NCI-H748 (cell line): ENCODE measurements at regions not wholly inside any gene's neighbourhood (a gene's known extent, or its start where the extent isn't known, plus 50 kb on each side); places are given as distances from the start of the nearest gene placed in this dataset.

Source experiments
- DNase-seq: peaks from one replicate; lab custom pipeline; 2025; ENCODE audit not compliant: unreplicated experiment; lab: John Stamatoyannopoulos, UW

GRCh38 chr14:98028162-98028561 is 1231.0 kb downstream of the VRK1 start:
- DNase-seq, result no peak

DNA sequence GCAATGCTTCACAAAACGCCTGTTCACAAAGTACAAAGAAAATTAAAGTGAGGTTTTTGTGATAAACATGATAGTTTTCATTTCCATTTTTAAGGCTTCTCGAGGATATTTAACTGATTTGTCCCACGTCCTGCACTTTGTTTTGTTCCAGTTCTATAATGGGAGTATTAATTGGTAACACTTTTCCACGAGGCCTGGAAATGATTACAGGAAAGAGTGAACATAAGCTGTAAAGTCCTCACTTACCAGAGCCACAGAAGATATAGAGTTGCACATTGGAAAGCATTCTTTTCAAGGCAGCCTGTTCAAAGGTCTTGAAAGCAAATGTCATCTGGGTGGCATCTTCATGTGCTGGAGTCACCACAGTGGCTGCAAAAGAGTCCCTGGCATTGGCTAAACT is 1236.6 kb downstream of the BCL11B start:
- no peak for DNase-seq

GRCh38 chr14:98037831-98038230 is 1234.2 kb downstream of the BCL11B start:
- DNase-seq, result no peak

DNA sequence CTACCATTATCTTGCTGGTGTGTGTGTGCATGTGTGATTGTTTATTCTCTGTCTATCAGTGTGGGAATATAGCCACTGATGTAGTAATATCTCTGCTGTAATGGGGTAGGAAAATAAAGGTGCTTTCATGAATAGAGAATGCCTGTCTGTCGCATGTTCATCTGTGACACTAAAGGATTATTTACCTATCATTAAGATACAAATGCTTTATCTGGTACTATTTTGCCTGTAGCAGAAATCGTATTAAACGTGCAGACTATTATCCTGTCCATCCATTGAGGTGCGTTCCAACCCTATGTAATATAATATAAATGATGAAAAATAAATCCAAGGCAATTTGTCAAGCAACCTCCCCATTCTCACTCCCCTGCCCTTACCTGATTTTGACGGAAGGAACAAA is 1215.1 kb downstream of the BCL11B start:
- DNase-seq, result peak; percentile 17

DNA sequence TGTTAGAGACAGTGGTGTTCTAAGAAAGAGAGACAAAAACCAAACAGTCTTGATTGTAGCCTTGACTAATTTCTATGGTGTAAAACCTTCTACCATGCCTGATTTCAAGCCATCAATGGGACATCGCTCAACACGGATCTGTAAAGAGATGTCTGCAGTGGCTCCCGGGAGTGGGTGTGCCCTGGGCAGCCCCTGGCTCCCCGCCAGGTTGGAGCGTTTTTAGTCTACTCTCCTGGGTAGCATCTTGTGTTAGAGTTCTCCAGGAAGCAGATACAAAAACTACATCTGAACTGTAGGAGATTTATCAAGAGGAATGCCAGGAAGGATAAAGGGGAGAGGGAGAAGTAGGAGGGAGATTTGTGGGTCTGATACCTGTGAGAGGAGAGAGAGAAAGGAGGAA is 1212.9 kb downstream of the BCL11B start:
- peak; percentile 16 for DNase-seq

GRCh38 chr14:98062083-98062482 is 1209.9 kb downstream of the BCL11B start:
- DNase-seq, result no peak

DNA sequence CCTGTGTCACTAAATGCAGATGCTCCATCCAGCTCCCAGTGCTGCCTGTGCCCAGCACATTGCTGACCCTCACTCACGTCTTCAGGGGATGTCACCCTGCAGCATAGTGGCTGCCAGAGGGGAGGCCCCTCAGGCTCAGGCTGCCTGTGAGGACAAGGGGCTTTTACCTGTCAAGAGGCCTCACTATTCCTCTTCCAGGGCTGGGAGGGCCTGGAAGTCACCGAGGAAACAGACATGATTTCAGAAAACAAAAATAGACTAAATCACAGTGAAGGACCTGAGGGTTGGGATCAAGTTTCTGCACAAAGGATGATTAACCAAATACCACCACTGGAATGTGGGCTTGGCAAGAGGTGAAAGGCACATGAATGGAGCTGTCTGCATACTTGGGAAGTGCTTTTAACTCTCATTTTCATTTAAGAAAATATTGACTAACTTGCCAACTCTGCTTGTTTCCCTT is 1202.3 kb downstream of the BCL11B start:
- no peak for DNase-seq

DNA sequence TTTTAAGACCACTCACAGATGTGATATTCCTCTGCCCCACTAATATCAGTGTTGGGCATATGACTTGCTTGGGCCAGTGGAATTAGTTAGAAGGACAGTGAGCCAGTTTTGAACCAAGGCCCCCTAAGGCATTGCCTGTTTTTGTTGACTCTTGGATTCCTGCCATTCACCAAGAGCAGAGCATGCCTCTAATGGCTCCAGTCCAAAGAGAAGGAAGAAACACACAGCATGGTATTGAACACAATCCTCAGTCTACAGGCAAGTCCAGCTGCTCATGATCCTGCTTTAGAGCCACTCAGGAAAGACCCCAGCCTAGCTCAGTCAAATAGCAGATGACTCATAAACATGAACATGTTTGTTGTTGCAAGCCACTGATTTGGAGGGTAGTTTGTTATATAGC is 1201.5 kb downstream of the BCL11B start:
- peak; percentile 34 for DNase-seq

DNA sequence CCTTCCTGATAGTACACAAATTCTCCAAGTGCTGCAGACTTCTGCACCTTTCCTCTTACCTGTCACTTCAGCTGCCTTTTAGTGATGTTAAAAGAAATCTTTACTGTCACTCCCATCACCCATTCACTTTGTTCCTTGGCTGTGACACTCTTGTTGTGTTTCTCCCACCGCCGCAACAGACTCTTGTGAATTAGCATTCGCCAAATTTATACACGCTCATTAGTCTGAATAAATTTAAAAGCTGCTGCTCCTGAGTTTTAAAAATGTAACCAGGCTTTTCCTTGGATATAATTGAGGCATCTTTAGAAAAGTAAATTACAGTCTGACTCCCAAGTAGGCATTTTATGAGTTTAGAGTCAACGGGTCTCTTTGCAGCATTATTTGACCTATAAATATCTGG is 1197.9 kb downstream of the BCL11B start:
- no peak for DNase-seq

DNA sequence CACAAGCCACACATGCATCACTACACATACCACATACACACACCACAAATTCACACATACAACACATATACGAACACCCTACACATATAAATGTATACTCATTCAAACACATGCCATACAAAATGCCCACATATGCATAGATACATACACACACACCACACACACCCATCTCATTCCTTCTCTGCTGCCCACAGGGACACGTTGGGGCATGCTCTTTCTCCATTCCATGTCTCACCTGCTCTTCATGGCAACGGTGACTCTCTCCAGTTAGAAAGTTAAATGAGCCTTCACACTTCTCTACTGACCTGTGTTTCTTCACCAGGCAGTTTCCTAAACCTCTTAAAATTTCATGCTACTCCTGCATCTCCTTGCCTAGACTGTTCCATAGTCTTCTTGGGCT is 1194.8 kb downstream of the BCL11B start:
- peak; percentile 73 for DNase-seq

GRCh38 chr14:98082833-98083232 is 1189.2 kb downstream of the BCL11B start:
- no peak for DNase-seq

DNA sequence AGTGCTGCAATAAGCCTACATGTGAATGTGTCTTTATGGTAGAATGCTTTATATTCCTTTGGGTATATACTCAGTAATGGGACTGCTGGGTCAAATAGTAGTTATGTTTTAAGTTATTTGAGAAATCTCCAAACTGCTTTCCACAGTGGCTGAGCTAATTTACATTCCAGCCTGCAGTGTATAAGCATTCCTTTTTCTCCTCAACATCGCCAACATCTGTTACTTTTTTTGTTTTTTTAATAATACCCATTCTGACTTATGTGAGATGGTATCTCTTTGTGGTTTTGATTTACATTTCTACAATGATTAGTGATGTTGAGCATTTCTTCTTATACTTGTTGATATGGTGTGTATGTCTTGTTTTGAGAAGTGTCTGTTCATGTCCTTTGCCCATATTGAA is 1186.2 kb downstream of the BCL11B start:
- no peak for DNase-seq

DNA sequence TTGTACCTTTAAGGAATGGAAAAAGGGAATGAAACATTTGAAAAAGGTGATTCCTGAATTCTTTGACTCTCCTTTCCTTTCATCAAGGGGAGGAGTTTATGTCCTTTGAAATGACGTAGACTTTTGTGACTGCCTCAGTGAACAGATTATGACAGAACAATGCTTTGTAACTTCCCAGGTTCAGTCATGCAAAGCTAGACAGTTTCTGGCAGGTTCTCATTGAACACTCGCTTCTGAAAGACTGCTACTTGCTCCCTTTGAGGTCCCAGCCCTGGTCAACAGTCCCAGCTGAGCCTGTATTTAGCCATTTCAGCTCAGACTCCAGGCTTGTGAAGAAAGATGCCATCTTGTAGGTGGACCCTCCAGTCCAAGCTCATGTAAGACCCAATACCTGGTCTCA is 1178.9 kb downstream of the BCL11B start:
- DNase-seq, result no peak

GRCh38 chr14:98099527-98099926 is 1172.5 kb downstream of the BCL11B start:
- no peak for DNase-seq

DNA sequence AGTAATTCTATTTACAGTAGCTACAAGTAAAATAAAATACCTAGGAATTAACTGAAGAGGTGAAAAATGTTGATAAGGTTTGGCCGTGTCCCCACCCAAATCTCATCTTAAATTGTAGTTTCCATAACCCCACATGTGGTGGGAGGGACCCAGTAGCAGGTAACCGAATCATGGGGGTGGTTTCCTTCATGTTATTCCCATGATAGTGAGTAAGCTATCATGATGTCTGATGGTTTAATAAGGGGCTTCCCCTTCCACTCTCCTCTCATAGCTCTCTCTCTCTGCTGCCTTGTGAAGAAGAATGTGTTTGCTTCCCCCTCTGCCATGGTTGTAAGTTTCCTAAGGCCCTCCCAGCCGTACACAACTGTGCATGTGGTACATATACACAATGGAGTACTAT is 1170.7 kb downstream of the BCL11B start:
- DNase-seq, result no peak

- no peak for DNase-seq
These were observed 1168.3 kb downstream of the BCL11B start for GRCh38 chr14:98103705-98104104.

GRCh38 chr14:98109326-98109725 is 1162.7 kb downstream of the BCL11B start:
- DNase-seq, result no peak

GRCh38 chr14:98112194-98112780 is 1159.7 kb downstream of the BCL11B start:
- no peak for DNase-seq

DNA sequence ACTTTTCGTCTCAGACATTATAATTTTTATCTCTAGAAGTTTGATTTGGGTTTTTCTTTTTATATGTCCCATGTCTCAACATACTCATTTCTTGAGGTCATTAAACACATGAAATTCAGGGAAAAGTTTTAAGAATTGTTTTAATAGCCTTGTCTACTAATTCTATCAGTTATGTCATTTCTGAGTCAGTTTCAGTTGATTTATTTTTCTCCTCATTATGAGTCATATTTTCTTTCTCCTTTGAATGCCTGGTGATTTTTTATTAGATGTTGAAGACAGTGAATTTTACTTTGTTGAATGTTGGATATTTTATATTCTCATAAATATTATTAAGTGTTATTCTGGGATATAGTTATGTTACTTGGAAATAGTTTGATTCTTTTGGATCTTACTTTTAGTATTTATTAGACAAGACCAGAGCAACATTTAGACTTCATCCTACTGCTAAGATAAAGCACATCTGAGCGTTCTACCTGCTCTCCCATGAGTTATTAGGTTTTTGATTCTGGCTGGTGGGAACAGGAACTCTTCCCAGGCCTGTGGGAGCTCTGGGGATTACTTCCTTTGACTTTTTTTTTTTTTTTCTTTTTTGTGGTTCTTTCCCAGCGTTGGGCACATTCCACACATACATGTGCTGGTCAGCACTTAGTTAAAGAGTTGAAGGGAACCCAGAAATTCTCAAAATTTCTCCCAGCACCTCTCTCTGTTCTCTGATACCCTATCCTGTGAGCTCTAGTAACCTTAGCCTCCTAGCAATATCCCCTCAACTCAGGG is 1157.7 kb downstream of the BCL11B start:
- DNase-seq, result no peak

GRCh38 chr14:98114946-98115345 is 1157.1 kb downstream of the BCL11B start:
- DNase-seq, result no peak

DNA sequence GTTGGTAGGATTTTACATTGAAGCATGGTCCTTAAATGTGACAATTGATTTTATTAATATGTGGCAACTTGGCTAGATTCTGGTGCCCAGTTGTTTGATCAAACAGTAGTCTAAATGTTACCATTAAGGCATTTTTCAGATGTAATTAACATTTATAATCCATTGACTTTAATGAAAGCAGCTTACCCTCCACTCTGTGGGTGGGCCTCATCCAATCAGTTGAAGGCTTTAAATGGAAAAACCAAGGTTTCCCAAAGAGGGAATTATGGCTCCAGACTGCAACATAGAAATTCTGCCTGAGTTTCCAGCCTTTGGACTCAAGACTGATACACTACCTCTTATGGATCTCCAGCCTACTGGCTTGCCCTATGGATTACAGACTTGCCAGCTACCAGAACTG is 1153.2 kb downstream of the BCL11B start:
- DNase-seq, result no peak

- DNase-seq, result no peak
These were observed 1152.3 kb downstream of the BCL11B start for GRCh38 chr14:98119739-98120138.
